Stimulated activated memory B cell treated with anti-CD40 and anti-IgM and Interleukin-4, amounts not matched to agents 10 μg/mL and 1 μg/mL and 100 μg/mL, for 72 hours (primary cell): ENCODE measurements at regions not wholly inside any gene's neighbourhood (a gene's known extent, or its start where the extent isn't known, plus 50 kb on each side); places are given as distances from the start of the nearest gene placed in this dataset.
"Not testable (repeated sequence)": the region's sequence is repeated elsewhere in the genome, so short reads cannot be mapped to it uniquely, and the experiment has no call there.

Experiments used
- ATAC-seq: fragments of 150-1000 bp; cut with Tn5 transposase; 2 replicates; pipeline ENCODE4 v1.10.0; 2021
- H3K27ac Mint-ChIP-seq: one replicate; pipeline ENCODE4 v1.8.0; 2022; ENCODE audit warnings: mild to moderate bottlenecking, mixed read lengths
- H3K27me3 Mint-ChIP-seq: one replicate; pipeline ENCODE4 v1.8.0; 2022; ENCODE audit warnings: mixed read lengths
- H3K36me3 Mint-ChIP-seq: one replicate; pipeline ENCODE4 v1.8.0; 2022; ENCODE audit warnings: mixed read lengths
- H3K4me1 Mint-ChIP-seq: one replicate; pipeline ENCODE4 v1.8.0; 2022; ENCODE audit warnings: mixed read lengths
- H3K4me3 Mint-ChIP-seq: one replicate; pipeline ENCODE4 v1.8.0; 2022; ENCODE audit warnings: mild to moderate bottlenecking, moderate library complexity, mixed read lengths
- H3K9me3 Mint-ChIP-seq: one replicate; pipeline ENCODE4 v1.8.0; 2022; ENCODE audit warnings: mixed read lengths

DNA sequence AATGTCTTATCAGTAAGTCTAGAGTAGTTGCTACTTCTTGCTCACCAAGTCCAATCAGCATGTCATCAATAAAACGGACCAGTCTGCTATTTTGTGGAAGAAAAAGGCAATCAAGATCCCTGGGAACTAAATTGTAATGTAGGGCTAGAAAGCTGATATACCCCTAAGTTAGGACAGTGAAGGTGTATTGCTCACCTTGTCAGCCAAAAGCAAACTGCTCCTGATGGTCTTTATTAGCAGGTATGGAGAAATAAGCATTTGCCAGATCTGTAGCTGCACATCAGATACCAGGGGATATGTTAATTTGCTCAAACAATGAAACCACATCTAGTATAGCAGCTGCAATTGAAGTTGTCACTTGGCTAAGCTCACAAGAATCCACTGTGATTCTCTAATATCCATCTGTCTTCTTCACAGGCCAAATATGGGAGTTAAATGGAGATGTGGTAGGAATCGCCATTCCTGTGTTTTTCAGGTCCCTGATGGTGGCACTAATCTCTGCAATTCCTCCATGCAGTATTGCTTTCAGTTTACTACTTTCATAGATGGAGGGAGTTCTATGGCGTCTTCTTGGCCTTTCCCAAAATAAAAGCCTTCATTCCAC is 75.0 kb downstream of the TMEM237 start:
- no peak overlapping the region for H3K27ac Mint-ChIP-seq
- H3K4me3 Mint-ChIP-seq = no peak overlapping the region
- H3K9me3 Mint-ChIP-seq = no peaks in the 10 kb centered on the region
- ATAC-seq = no peak
- H3K27me3 Mint-ChIP-seq = no peaks in the 10 kb centered on the region
- H3K36me3 Mint-ChIP-seq = no peaks in the 10 kb centered on the region
- peaks cover 13% of the 10 kb centered on the region for H3K4me1 Mint-ChIP-seq

DNA sequence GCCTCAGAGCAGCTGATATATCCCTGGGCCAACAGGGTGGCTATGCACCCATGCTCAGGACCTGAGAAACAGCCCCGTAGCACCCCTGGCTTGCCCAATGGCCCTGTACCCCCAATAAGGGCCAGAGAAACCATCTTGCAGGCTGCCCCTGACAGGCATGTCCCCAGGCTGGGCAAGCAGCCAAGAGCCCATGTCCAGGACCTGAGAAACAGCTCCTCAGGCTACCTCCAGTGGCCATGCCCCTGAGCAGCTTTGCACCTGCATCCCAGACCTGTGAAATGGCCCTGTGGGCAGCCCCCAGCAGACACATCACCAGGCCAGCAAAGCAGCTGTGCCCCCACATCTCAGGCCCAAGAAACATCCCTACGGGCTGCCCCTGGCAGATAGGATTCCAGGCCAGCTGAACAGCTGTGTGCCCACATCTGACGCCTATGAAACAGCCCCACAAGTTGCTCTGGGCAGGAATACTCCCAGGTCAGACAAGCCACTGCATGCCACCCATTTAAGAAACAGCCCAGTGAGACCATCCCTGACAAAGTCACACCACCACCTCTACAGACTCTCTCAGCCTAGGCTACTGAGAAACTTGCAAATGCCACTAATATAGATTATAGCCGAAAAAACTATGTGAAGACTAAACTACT is 84.1 kb downstream of the TMEM237 start:
- Mint-ChIP-seq H3K4me1 (peaks cover 9% of the 10 kb centered on the region), H3K4me3 (no peak overlapping the region), H3K36me3 (no peaks in the 10 kb centered on the region), H3K9me3 (no peaks in the 10 kb centered on the region), H3K27ac (no peak overlapping the region), H3K27me3 (no peaks in the 10 kb centered on the region)
- ATAC-seq = peak; percentile 48

DNA sequence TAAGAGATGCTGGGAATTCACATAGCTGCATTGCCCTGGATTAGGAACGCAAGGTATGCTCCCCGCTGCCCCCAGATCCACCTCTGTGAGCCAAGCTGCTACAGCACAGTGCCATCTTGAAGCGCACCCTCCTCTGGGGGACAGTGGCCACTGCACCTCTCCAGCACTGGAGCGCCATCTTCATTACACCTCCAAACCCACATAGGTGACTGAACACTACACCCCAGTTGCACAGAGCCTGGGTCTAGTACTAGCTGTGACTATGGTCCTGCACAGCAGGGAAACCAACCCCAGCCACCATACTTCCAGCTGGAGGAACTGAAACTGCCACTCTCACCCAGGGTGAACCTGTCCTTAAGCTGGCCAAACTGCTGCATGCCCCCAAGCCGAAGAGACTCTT is 84.6 kb downstream of the TMEM237 start:
- Mint-ChIP-seq H3K4me3 (no peak overlapping the region), H3K27ac (no peak overlapping the region), H3K27me3 (no peaks in the 10 kb centered on the region), H3K9me3 (no peaks in the 10 kb centered on the region), H3K36me3 (no peaks in the 10 kb centered on the region), H3K4me1 (peaks cover 9% of the 10 kb centered on the region)
- peak; percentile 59 for ATAC-seq

DNA sequence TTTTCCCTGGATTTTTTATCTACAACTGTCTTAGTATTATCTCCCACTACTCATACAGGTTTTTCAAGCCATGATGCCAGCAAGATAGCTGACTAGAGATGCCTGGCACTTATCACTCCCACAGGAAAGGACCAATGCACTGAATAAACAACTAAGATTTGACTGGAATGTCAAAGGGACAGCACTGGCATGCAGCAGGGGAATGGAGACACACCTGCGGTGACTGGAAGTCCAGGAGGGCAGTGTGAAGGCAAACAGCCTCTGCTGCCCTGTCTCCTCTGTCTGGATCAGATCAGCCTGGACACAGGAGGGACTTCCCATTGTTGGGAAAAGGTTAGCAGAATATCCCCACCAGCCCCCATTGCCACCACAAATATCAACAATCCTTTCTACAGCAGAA is 85.1 kb downstream of the TMEM237 start:
- H3K27ac Mint-ChIP-seq = no peak overlapping the region
- H3K4me1 Mint-ChIP-seq = peaks cover 9% of the 10 kb centered on the region
- ATAC-seq = no peak
- no peaks in the 10 kb centered on the region for H3K36me3 Mint-ChIP-seq
- no peaks in the 10 kb centered on the region for H3K9me3 Mint-ChIP-seq
- H3K4me3 Mint-ChIP-seq = no peak overlapping the region
- no peaks in the 10 kb centered on the region for H3K27me3 Mint-ChIP-seq

DNA sequence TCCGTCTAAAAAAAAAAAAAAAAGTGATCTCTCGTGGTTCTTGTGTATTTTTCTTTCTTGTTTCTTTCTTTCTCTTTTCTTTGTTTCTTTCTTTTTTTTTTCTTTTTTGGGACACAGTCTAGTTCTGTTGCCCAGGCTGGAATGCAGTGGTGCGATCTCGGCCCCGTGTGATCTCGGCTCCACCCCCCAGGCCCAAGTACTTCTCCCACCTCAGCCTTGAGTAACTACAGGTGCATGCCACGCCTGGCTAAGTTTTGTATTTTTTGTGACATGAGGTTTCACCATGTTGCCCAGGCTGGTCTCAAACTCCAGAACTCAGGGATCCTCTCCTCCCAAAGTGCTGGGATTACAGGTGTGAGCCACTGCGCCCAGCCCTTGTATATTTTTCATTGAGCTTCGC is 91.4 kb downstream of the TMEM237 start:
- H3K4me3 Mint-ChIP-seq = no peak overlapping the region
- H3K27me3 Mint-ChIP-seq = no peaks in the 10 kb centered on the region
- no peaks in the 10 kb centered on the region for H3K4me1 Mint-ChIP-seq
- no peaks in the 10 kb centered on the region for H3K9me3 Mint-ChIP-seq
- no peak for ATAC-seq
- no peak overlapping the region for H3K27ac Mint-ChIP-seq
- no peaks in the 10 kb centered on the region for H3K36me3 Mint-ChIP-seq

DNA sequence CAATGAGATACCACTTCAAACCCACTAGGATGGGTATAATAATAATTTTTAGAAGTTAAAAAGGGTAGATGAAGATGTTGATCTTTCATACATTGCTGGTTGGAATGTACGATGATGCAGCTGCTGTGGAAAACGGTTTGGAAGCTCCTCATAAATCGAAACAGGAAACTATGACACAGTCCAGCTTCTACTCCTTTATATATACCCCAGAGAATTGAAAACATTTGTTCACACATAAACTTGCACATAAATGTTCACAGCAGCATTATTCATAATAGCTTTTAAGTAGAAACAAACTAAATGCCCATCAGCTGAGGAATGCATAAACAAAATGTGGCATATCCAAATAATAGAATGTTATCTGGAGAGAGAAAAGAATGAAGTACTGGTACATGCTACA is 95.0 kb downstream of the STRADB start:
- Mint-ChIP-seq H3K27ac (no peak overlapping the region), H3K36me3 (no peaks in the 10 kb centered on the region), H3K4me3 (no peak overlapping the region), H3K27me3 (no peaks in the 10 kb centered on the region), H3K9me3 (peaks cover 6% of the 10 kb centered on the region), H3K4me1 (no peaks in the 10 kb centered on the region)
- no peak for ATAC-seq

DNA sequence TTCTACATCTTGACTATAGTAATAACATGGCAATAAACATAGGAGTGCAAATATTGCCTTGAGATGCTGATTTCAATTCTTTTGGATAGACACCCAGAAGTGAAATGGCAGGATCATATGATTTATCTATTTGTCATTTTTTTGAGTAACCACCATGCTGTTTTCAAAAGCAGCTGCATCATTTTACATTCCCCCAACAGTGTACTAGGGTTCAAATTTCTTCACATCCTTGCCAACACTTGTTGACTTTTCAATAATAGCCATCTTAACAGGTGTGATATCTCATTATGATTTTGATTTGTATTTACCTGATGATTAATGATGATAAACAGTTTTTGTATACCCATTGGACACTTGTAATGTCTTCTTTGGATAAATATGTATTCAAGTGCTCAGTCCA is 90.8 kb downstream of the STRADB start:
- Mint-ChIP-seq H3K4me1 (no peaks in the 10 kb centered on the region), H3K4me3 (no peak overlapping the region), H3K27ac (no peak overlapping the region), H3K36me3 (no peaks in the 10 kb centered on the region), H3K9me3 (peaks cover 6% of the 10 kb centered on the region), H3K27me3 (no peaks in the 10 kb centered on the region)
- ATAC-seq = no peak

DNA sequence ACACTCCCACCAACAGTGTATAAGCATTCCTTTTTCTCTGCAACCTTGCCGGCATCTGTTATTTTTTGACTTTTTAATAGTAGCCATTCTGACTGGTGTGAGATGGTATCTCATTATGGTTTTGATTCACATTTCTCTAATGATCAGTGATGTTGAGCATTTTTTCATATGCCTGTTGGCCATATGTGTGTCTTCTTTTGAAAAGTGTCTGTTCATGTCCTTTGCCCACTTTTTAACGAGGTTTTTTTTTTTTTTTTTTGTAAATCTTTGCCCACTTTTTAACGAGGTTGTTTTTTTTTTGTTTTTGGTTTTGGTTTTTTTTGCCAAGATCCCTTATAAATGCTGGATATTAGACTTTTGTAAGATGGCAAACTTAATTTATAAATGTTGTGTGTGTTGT is 87.7 kb downstream of the STRADB start:
- H3K36me3 Mint-ChIP-seq, H3K4me1 Mint-ChIP-seq, H3K4me3 Mint-ChIP-seq, ATAC-seq, H3K27me3 Mint-ChIP-seq, H3K9me3 Mint-ChIP-seq, H3K27ac Mint-ChIP-seq: not testable (repeated sequence)

DNA sequence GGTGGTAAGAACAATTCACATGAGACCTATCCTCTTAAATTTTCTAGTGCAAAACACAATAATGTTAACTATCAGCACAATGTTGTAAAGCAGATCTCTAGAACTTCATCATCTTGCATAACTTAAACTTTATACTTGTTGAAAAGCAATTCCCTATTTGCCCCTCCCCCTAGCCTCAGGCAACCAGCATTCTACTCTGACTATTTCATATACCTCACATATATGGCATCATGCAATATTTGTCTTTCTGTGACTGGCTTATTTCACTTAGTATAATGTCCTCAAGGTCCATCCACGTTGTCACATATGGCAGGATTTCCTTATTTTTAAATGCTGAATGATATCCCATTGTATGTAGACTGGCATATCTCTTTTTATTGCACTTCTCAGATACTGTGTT is 86.5 kb downstream of the STRADB start:
- no peaks in the 10 kb centered on the region for H3K36me3 Mint-ChIP-seq
- H3K27me3 Mint-ChIP-seq = no peaks in the 10 kb centered on the region
- no peak for ATAC-seq
- H3K4me1 Mint-ChIP-seq = no peaks in the 10 kb centered on the region
- no peak overlapping the region for H3K27ac Mint-ChIP-seq
- no peak overlapping the region for H3K4me3 Mint-ChIP-seq
- peaks cover 4% of the 10 kb centered on the region for H3K9me3 Mint-ChIP-seq

DNA sequence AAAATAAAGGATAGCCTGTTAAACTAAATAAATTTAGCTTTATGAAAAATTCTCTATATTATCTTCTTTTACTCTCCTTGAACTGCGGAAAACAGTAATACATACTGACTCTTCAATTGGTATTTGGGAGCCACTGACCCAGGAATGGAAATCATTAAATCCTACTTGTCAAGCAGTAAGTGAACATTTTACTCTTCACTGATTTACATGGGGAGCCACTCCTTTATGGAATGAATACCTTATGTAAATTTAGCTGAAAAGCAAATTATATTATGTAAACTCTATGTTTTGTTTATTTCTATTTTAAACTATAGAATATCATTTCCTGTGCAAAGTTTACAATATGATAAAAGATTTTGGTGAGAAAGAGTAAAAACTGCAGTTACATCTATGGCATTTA is 85.2 kb downstream of the STRADB start:
- H3K27me3 Mint-ChIP-seq = no peaks in the 10 kb centered on the region
- no peak overlapping the region for H3K27ac Mint-ChIP-seq
- H3K9me3 Mint-ChIP-seq = peaks cover 4% of the 10 kb centered on the region
- no peak overlapping the region for H3K4me3 Mint-ChIP-seq
- no peak for ATAC-seq
- no peaks in the 10 kb centered on the region for H3K4me1 Mint-ChIP-seq
- H3K36me3 Mint-ChIP-seq = no peaks in the 10 kb centered on the region

DNA sequence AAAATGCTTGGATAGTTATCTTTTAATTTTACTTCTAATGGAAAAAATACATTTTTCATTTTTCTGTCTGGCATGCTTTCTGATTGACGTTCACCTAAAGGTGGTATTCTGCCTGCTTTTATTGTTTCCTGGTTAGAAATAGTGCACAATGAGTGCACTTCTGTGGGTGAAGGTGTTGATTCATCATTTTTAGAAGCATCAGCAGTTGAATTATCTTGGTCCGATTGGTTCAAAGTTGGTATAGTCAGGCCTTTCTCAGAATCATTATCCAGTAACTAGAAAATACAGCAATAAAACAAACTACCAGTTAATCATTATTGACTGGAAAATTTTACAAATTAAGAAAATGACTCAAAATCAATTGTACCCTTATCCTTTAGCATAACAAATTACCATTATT is 84.5 kb downstream of the STRADB start:
- Mint-ChIP-seq H3K27me3 (no peaks in the 10 kb centered on the region), H3K4me3 (no peak overlapping the region), H3K27ac (no peak overlapping the region), H3K36me3 (no peaks in the 10 kb centered on the region), H3K4me1 (no peaks in the 10 kb centered on the region), H3K9me3 (peaks cover 4% of the 10 kb centered on the region)
- ATAC-seq = no peak

DNA sequence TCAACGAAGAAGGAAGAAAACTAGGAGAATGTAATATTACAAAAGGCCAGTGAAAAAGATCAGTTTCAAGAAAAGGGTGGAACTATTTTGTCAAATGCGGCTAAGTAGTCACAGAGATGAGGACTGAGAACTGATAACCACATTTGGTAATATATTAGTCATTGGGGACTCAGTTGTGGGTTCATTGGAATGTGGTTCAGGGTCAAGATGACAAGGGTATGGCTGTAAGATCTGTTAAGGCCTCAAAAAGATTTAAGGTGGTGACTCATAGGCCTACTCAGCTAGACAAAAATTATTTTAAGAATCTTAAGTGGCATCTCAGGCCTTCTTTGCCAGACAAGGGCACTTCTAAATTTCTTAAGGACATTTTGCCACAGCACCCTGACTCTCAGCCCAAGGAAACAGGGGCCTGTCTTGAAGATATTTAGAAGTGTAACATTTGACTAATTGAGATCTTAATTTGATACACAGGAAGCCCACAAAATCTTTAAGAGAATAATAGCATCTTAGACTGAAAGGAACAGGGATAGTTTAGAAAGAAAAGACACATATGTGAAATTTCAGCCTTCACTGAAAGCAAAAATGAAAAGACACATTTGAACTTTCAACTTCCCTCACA is 81.3 kb downstream of the STRADB start:
- Mint-ChIP-seq H3K27ac (no peak overlapping the region), H3K27me3 (no peaks in the 10 kb centered on the region), H3K4me1 (no peaks in the 10 kb centered on the region), H3K4me3 (no peak overlapping the region), H3K36me3 (no peaks in the 10 kb centered on the region), H3K9me3 (peaks cover 9% of the 10 kb centered on the region)
- peak; percentile 63 for ATAC-seq
